H1 (cell line): ENCODE measurements at regions not wholly inside any gene's neighbourhood (a gene's known extent, or its start where the extent isn't known, plus 50 kb on each side); places are given as distances from the start of the nearest gene placed in this dataset.

Source experiments
- CTCF ChIA-PET: fragments of 300-600 bp; sonication (Branson Sonifier 250); formaldehyde crosslinking; loops from one replicate; lab custom pipeline; 2021; ENCODE audit not compliant: partially characterized antibody; lab: Charles Lee
- POLR2A ChIA-PET: fragments of 300-600 bp; sonication (Branson Sonifier 250); formaldehyde crosslinking; loops from one replicate; lab custom pipeline; 2021; ENCODE audit warnings: inconsistent platforms; ENCODE audit not compliant: partially characterized antibody; lab: Charles Lee
- DNase-seq, 2 experiments: peaks; one replicate each; pipeline versions ENCODE4 v3.0.0 to v3.0.0-alpha.2; 2010 to 2022; ENCODE audit warnings: low spot score in 2 of 2, low read depth in 1 of 2, mixed read lengths in 1 of 2
- FAIRE-seq: peaks from 2 replicates; lab custom pipeline; 2011; peaks lifted over from hg19 to GRCh38; lab: Jason Lieb, UNC
- H2AFZ ChIP-seq: 2 replicates; pipeline ENCODE4 v1.8.1; 2012; ENCODE audit warnings: low read length, inconsistent platforms
- H2AK5ac ChIP-seq: 2 replicates; pipeline ENCODE4 v1.6.1; 2013; ENCODE audit warnings: low read depth, low read length
- H2BK120ac ChIP-seq: replicated peaks from 2 replicates; pipeline ENCODE3; 2013; ENCODE audit warnings: low read depth, low read length, inconsistent platforms
- H2BK12ac ChIP-seq: 2 replicates; pipeline ENCODE4 v1.6.1; 2013; ENCODE audit warnings: low read depth, low read length
- H2BK15ac ChIP-seq: 2 replicates; pipeline ENCODE4 v1.6.1; 2013; ENCODE audit warnings: low read length
- H2BK20ac ChIP-seq: 2 replicates; pipeline ENCODE4 v1.6.1; 2013; ENCODE audit warnings: low read length
- H2BK5ac ChIP-seq: 2 replicates; pipeline ENCODE4 v1.6.1; 2013; ENCODE audit warnings: low read depth, low read length
- H3K14ac ChIP-seq: 2 replicates; pipeline ENCODE4 v1.6.1; 2013; ENCODE audit warnings: inconsistent platforms; ENCODE audit not compliant: insufficient read length
- H3K18ac ChIP-seq: 2 replicates; pipeline ENCODE4 v1.6.1; 2013; ENCODE audit warnings: low read length; ENCODE audit errors: extremely low read depth
- H3K23ac ChIP-seq: 2 replicates; pipeline ENCODE4 v1.6.1; 2013; ENCODE audit warnings: inconsistent platforms; ENCODE audit not compliant: insufficient read length
- H3K23me2 ChIP-seq: 2 replicates; pipeline ENCODE4 v1.6.1; 2013; ENCODE audit warnings: low read depth, low read length
- H3K27ac ChIP-seq: 2 replicates; pipeline ENCODE4 v1.6.1; 2011; ENCODE audit warnings: low read depth, low read length, inconsistent platforms
- H3K27me3 ChIP-seq, 4 experiments: replicated peaks in 1 of 4; 1 replicate in 1 of 4; 2 replicates in 3 of 4; pipeline versions ENCODE4 v1.6.1 to v1.8.1; 2011 to 2013; ENCODE audit warnings: low read length in 3 of 4, mild to moderate bottlenecking in 3 of 4, inconsistent platforms in 2 of 4, mixed read lengths in 2 of 4, moderate library complexity in 1 of 4; ENCODE audit not compliant: control insufficient read depth in 3 of 4, insufficient read depth in 3 of 4; ENCODE audit errors: extremely low read depth in 1 of 4
- H3K36me3 ChIP-seq, 4 experiments: 2 replicates each; pipeline versions ENCODE4 v1.6.1 to v1.8.1; 2011 to 2013; ENCODE audit warnings: mild to moderate bottlenecking in 4 of 4, low read length in 3 of 4, moderate library complexity in 2 of 4, control low read depth in 1 of 4, inconsistent platforms in 1 of 4; ENCODE audit not compliant: insufficient read depth in 4 of 4, control insufficient read depth in 2 of 4
- H3K4ac ChIP-seq: replicated peaks from 2 replicates; pipeline ENCODE3; 2013; ENCODE audit warnings: low read length, low read depth, mixed read lengths, inconsistent platforms; ENCODE audit not compliant: insufficient read length
- H3K4me1 ChIP-seq, 4 experiments: replicated peaks in 1 of 4; 1 replicate in 1 of 4; 2 replicates in 3 of 4; pipeline versions ENCODE4 v1.6.1 to v1.8.1; 2011 to 2013; ENCODE audit warnings: low read length in 3 of 4, inconsistent platforms in 2 of 4, mixed read lengths in 1 of 4; ENCODE audit not compliant: insufficient read depth in 4 of 4, control insufficient read depth in 3 of 4
- H3K4me2 ChIP-seq, 2 experiments: 2 replicates each; pipeline versions ENCODE4 v1.6.1 to v1.8.1; 2011 to 2013; ENCODE audit warnings: low read depth in 2 of 2, low read length in 2 of 2, control low read depth in 1 of 2, inconsistent platforms in 1 of 2, mild to moderate bottlenecking in 1 of 2; ENCODE audit not compliant: insufficient read depth in 1 of 2
- H3K4me3 ChIP-seq, 4 experiments: fragments of 200-600, 300-600 bp in 1 of 4; sonication (generic), shearing (Covaris generic), sonication (Bioruptor Twin) in 1 of 4; 2 replicates each; pipeline versions ENCODE4 v1.5.1 to v1.8.1; 2011 to 2016; ENCODE audit warnings: low read length in 4 of 4, low read depth in 3 of 4, control low read depth in 2 of 4, inconsistent platforms in 2 of 4, mild to moderate bottlenecking in 2 of 4, mixed read lengths in 1 of 4, moderate library complexity in 1 of 4; ENCODE audit not compliant: insufficient read depth in 2 of 4; ENCODE audit errors: extremely low read depth in 1 of 4
- H3K56ac ChIP-seq: replicated peaks from 2 replicates; pipeline ENCODE3; 2013; ENCODE audit warnings: low read depth, mild to moderate bottlenecking, mixed read lengths, low read length, inconsistent platforms; ENCODE audit not compliant: insufficient read length
- H3K79me1 ChIP-seq: 2 replicates; pipeline ENCODE4 v1.6.1; 2013; ENCODE audit warnings: low read depth, low read length, control low read depth
- H3K79me2 ChIP-seq, 2 experiments: 2 replicates each; pipeline versions ENCODE4 v1.6.1 to v1.8.1; 2012 to 2013; ENCODE audit warnings: low read length in 2 of 2, mild to moderate bottlenecking in 2 of 2, inconsistent platforms in 1 of 2; ENCODE audit not compliant: insufficient read depth in 2 of 2, control insufficient read depth in 1 of 2
- H3K9ac ChIP-seq, 4 experiments: replicated peaks in 1 of 4; 1 replicate in 1 of 4; 2 replicates in 3 of 4; pipeline versions ENCODE4 v1.6.1 to v1.8.1; 2011 to 2013; ENCODE audit warnings: low read depth in 3 of 4, low read length in 3 of 4, control low read depth in 2 of 4, mild to moderate bottlenecking in 2 of 4, moderate library complexity in 2 of 4, inconsistent platforms in 1 of 4; ENCODE audit errors: extremely low read depth in 1 of 4
- H3K9me3 ChIP-seq, 2 experiments: 2 replicates each; pipeline versions ENCODE4 v1.6.1 to v1.8.1; 2012 to 2013; ENCODE audit warnings: mild to moderate bottlenecking in 2 of 2, moderate library complexity in 2 of 2, control low read depth in 1 of 2, inconsistent platforms in 1 of 2, low read depth in 1 of 2, low read length in 1 of 2, mixed read lengths in 1 of 2; ENCODE audit not compliant: insufficient read depth in 2 of 2
- H4K20me1 ChIP-seq, 2 experiments: replicated peaks in 1 of 2; 2 replicates each; pipeline versions ENCODE3 to v1.8.1; 2011 to 2013; ENCODE audit warnings: inconsistent platforms in 2 of 2, low read length in 2 of 2, mild to moderate bottlenecking in 1 of 2; ENCODE audit not compliant: insufficient read depth in 2 of 2, control insufficient read depth in 1 of 2
- H4K5ac ChIP-seq: 2 replicates; pipeline ENCODE4 v1.6.1; 2013; ENCODE audit warnings: low read length, low read depth, mixed read lengths, inconsistent platforms; ENCODE audit not compliant: insufficient read length
- H4K8ac ChIP-seq: 2 replicates; pipeline ENCODE4 v1.8.0; 2013; ENCODE audit warnings: mild to moderate bottlenecking, moderate library complexity, low read length, inconsistent platforms; ENCODE audit not compliant: insufficient read depth; ENCODE audit errors: extremely low read depth
- H4K91ac ChIP-seq: replicated peaks from 2 replicates; pipeline ENCODE3; 2013; ENCODE audit warnings: low read length, mixed read lengths, inconsistent platforms; ENCODE audit not compliant: insufficient read length
- ASH2L ChIP-seq: fragments of 200-600, 300-600 bp; sonication (generic); IDR thresholded peaks from one replicate; pipeline ENCODE4 v1.7.1; 2017; ENCODE audit warnings: low read length
- BRCA1 ChIP-seq: IDR thresholded peaks from 2 replicates; pipeline ENCODE4 v1.6.1; 2012; ENCODE audit warnings: low read depth, low read length, improper control_type of control experiment
- CEBPB ChIP-seq: IDR thresholded peaks from 2 replicates; pipeline ENCODE4 v1.6.1; 2012; ENCODE audit warnings: low read depth, low read length
- CHD2 ChIP-seq: IDR thresholded peaks from 2 replicates; pipeline ENCODE4 v1.6.1; 2012; ENCODE audit warnings: low read length, improper control_type of control experiment
- FOSL1 ChIP-seq: IDR thresholded peaks from 2 replicates; pipeline ENCODE4 v1.6.1; 2011; ENCODE audit warnings: mild to moderate bottlenecking, low read depth, low read length, moderate library complexity; ENCODE audit not compliant: insufficient read depth
- GABPA ChIP-seq: IDR thresholded peaks from 2 replicates; pipeline ENCODE4 v1.6.1; 2011; ENCODE audit warnings: mild to moderate bottlenecking, low read length, moderate library complexity, borderline replicate concordance; ENCODE audit not compliant: insufficient read depth
- JUND ChIP-seq: IDR thresholded peaks from 2 replicates; pipeline ENCODE4 v1.6.1; 2011; ENCODE audit warnings: mild to moderate bottlenecking, improper control_type of control experiment, low read length
- KDM1A ChIP-seq: fragments of 200-600, 300-600 bp; sonication (generic); IDR thresholded peaks from 2 replicates; pipeline ENCODE4 v1.7.1; 2016; ENCODE audit warnings: mild to moderate bottlenecking, low read length, borderline replicate concordance
- MAFK ChIP-seq: IDR thresholded peaks from 2 replicates; pipeline ENCODE4 v1.6.1; 2012; ENCODE audit warnings: low read depth, mild to moderate bottlenecking, improper control_type of control experiment, low read length
- MAX ChIP-seq: IDR thresholded peaks from 2 replicates; pipeline ENCODE4 v1.6.1; 2012; ENCODE audit warnings: inconsistent platforms
- PHF8 ChIP-seq: fragments of 200-600 bp; sonication (generic); conservative IDR thresholded peaks from 2 replicates; pipeline ENCODE4 v1.7.1; 2012; ENCODE audit warnings: low read depth, mild to moderate bottlenecking, inconsistent platforms, low read length, moderate library complexity
- RBBP5 ChIP-seq: IDR thresholded peaks from 2 replicates; pipeline ENCODE4 v1.7.1; 2012; ENCODE audit warnings: low read depth, mild to moderate bottlenecking, inconsistent platforms, low read length, moderate library complexity, borderline replicate concordance
- RXRA ChIP-seq: IDR thresholded peaks from 2 replicates; pipeline ENCODE4 v1.6.1; 2011; ENCODE audit warnings: low read depth, mild to moderate bottlenecking, low read length, moderate library complexity; ENCODE audit not compliant: insufficient read depth
- SIX5 ChIP-seq: IDR thresholded peaks from 2 replicates; pipeline ENCODE4 v1.6.1; 2011; ENCODE audit warnings: mild to moderate bottlenecking, low read depth, low read length
- SRF ChIP-seq: IDR thresholded peaks from 2 replicates; pipeline ENCODE4 v1.6.1; 2011; ENCODE audit warnings: mild to moderate bottlenecking, low read depth, low read length, moderate library complexity
- TEAD4 ChIP-seq: IDR thresholded peaks from 2 replicates; pipeline ENCODE4 v1.6.1; 2012; ENCODE audit warnings: low read depth, low read length, inconsistent platforms, mixed read lengths
- WGBS, 2 experiments: shearing (Covaris generic) in 1 of 2; methylation state at CpG; one replicate each; pipeline versions ENCODE4 v1.1.6 to v1.1.7; 2013 to 2015; ENCODE audit warnings: low lambda C conversion rate in 2 of 2, mixed read lengths in 2 of 2, inconsistent platforms in 1 of 2, low coverage in 1 of 2, missing lambda C conversion rate in 1 of 2; ENCODE audit not compliant: insufficient replicate concordance in 2 of 2, insufficient coverage in 1 of 2, insufficient read length in 1 of 2; ENCODE audit errors: extremely low coverage in 1 of 2, missing lambda C conversion rate in 1 of 2; 5-methylcytosine and 5-hydroxymethylcytosine counted together

GRCh38 chr11:15481871-15482270 is 367.1 kb downstream of the INSC start:
- H2BK5ac ChIP-seq, result no peak overlapping the region
- H3K4ac ChIP-seq, result no peak overlapping the region
- H2BK12ac ChIP-seq, result no peak overlapping the region
- no peak overlapping the region for H3K4me2 ChIP-seq
- no peaks in the 10 kb centered on the region for H3K79me1 ChIP-seq
- FAIRE-seq (no peak), DNase-seq (no peak)
- no peak overlapping the region for H3K9ac ChIP-seq
- no peak overlapping the region for H2AFZ ChIP-seq
- no peaks in the 10 kb centered on the region for H3K79me2 ChIP-seq
- no peak overlapping the region for H3K23ac ChIP-seq
- no peak overlapping the region for H2BK15ac ChIP-seq
- no peaks in the 10 kb centered on the region for H4K20me1 ChIP-seq
- 91% methylated on average over 2 of the region's 2 CpGs; no CpG with 5 or more reads in 1 of the 2 experiments for WGBS, 2 experiments
- H4K91ac ChIP-seq, result no peak overlapping the region
- no peaks in the 10 kb centered on the region for H3K23me2 ChIP-seq
- no peaks in the 10 kb centered on the region for H3K4me1 ChIP-seq
- H3K9me3 ChIP-seq, result peaks cover 0 to 4% of the 10 kb centered on the region in 2 experiments; a peak in 1 of 4 replicates
- POLR2A ChIA-PET, result no interaction called here
- no peak overlapping the region for H3K27ac ChIP-seq
- H2AK5ac ChIP-seq, result no peak overlapping the region
- no peak overlapping the region for H2BK120ac ChIP-seq
- H3K4me3 ChIP-seq, result no peak overlapping the region
- CTCF ChIA-PET, result interaction anchor here (0.6 kb wide), 1 partner anchor 716 kb away, joined by 6 read pairs; no protein-coding TSS in a partner anchor
- TF ChIP-seq ASH2L (no peak), GABPA (no peak), MAFK (no peak), SIX5 (no peak), BRCA1 (no peak), MAX (no peak), RBBP5 (no peak), TEAD4 (no peak), CHD2 (no peak), SRF (no peak), PHF8 (no peak), RXRA (no peak), FOSL1 (no peak), KDM1A (no peak), CEBPB (no peak), JUND (no peak)
- TF ChIP-seq, all 59 proteins: peak for 0
- H3K56ac ChIP-seq, result no peak overlapping the region
- no peak overlapping the region for H4K5ac ChIP-seq
- H4K8ac ChIP-seq, result no peak overlapping the region
- no peak overlapping the region for H3K14ac ChIP-seq
- no peak overlapping the region for H3K18ac ChIP-seq
- H2BK20ac ChIP-seq, result no peak overlapping the region
- H3K36me3 ChIP-seq, result no peaks in the 10 kb centered on the region
- peaks cover 0 to 1% (median 0%) of the 10 kb centered on the region in 4 experiments; a peak in 1 of 7 replicates for H3K27me3 ChIP-seq
